Parathyroid adenoma (tissue), 2 donors: ENCODE measurements at regions not wholly inside any gene's neighbourhood (a gene's known extent, or its start where the extent isn't known, plus 50 kb on each side); places are given as distances from the start of the nearest gene placed in this dataset.

ENCODE experiments used
- H2AFZ ChIP-seq: fragments of 300-600 bp; sonication (generic); one replicate; pipeline ENCODE4 v1.7.0; 2017; ENCODE audit warnings: antibody characterized with exemption, mild to moderate bottlenecking
- H3K27ac ChIP-seq: fragments of 300-600 bp; sonication (generic); one replicate; pipeline ENCODE4 v1.7.0; 2017
- H3K27me3 ChIP-seq: fragments of 300-600 bp; sonication (generic); one replicate; pipeline ENCODE4 v1.7.0; 2017; ENCODE audit warnings: low read length; ENCODE audit not compliant: control insufficient read depth, insufficient read depth
- H3K36me3 ChIP-seq: fragments of 300-600 bp; sonication (generic); one replicate; pipeline ENCODE4 v1.7.0; 2017; ENCODE audit warnings: low read length; ENCODE audit not compliant: control insufficient read depth, insufficient read depth
- H3K4me1 ChIP-seq: fragments of 300-600 bp; sonication (generic); one replicate; pipeline ENCODE4 v1.7.0; 2017; ENCODE audit warnings: control low read depth
- H3K4me2 ChIP-seq: fragments of 300-600 bp; sonication (generic); one replicate; pipeline ENCODE4 v1.7.0; 2017; ENCODE audit warnings: low read length
- H3K4me3 ChIP-seq: fragments of 300-600 bp; sonication (generic); one replicate; pipeline ENCODE4 v1.7.0; 2017; ENCODE audit warnings: low read depth, low read length
- H3K79me2 ChIP-seq: fragments of 300-600 bp; sonication (generic); one replicate; pipeline ENCODE4 v1.7.0; 2017; ENCODE audit warnings: control low read depth
- H3K9ac ChIP-seq: fragments of 300-600 bp; sonication (generic); one replicate; pipeline ENCODE4 v1.7.0; 2017; ENCODE audit warnings: mild to moderate bottlenecking
- H3K9me3 ChIP-seq: fragments of 300-600 bp; sonication (generic); one replicate; pipeline ENCODE4 v1.7.0; 2017; ENCODE audit warnings: low read length; ENCODE audit not compliant: control insufficient read depth
- TF ChIP-seq, protein P1 (sequence below): fragments of 300-600 bp; sonication (generic); IDR thresholded peaks from one replicate; pipeline ENCODE4 v1.7.0; 2017; ENCODE audit warnings: antibody characterized with exemption, mild to moderate bottlenecking
- donor health status: primary hyperparathyroidism.

DNA sequence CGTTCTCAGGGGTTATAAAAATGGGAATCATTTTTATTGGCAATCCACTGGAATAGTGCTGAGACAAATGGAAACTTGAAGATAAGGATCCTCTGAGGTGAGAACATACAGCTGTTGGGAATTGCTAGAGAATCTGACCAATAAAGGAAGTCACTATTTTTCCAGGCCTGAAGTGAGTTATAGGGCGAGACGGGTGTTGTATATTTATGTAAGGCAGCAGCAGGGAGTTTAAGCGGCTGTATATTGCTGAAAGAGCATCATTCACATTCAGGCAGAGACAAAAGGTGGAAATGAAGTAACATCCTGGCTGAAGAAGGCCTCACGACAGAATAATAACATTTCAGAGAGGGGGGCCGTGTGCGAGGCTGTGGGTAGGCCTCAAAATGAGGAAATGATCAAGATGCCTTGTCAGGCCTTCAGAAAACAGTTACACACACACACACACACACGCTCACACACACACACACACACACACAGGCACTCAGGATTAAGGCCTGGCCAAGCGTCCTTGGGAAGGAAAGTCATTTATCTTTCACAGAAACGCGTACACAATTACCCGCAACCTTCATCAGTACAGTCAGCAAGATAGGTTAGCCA, 964.9 kb upstream of the NR2F2 start:
- Histone ChIP-seq H3K27me3 (no peaks in the 10 kb centered on the region), H3K27ac (no peak overlapping the region), H3K36me3 (no peaks in the 10 kb centered on the region), H2AFZ (no peak overlapping the region), H3K79me2 (no peaks in the 10 kb centered on the region), H3K9ac (no peak overlapping the region), H3K4me2 (no peak overlapping the region), H3K4me3 (no peak overlapping the region), H3K4me1 (no peaks in the 10 kb centered on the region), H3K9me3 (no peaks in the 10 kb centered on the region)
- TF ChIP-seq, protein P1, sequence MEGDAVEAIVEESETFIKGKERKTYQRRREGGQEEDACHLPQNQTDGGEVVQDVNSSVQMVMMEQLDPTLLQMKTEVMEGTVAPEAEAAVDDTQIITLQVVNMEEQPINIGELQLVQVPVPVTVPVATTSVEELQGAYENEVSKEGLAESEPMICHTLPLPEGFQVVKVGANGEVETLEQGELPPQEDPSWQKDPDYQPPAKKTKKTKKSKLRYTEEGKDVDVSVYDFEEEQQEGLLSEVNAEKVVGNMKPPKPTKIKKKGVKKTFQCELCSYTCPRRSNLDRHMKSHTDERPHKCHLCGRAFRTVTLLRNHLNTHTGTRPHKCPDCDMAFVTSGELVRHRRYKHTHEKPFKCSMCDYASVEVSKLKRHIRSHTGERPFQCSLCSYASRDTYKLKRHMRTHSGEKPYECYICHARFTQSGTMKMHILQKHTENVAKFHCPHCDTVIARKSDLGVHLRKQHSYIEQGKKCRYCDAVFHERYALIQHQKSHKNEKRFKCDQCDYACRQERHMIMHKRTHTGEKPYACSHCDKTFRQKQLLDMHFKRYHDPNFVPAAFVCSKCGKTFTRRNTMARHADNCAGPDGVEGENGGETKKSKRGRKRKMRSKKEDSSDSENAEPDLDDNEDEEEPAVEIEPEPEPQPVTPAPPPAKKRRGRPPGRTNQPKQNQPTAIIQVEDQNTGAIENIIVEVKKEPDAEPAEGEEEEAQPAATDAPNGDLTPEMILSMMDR: no peak

DNA sequence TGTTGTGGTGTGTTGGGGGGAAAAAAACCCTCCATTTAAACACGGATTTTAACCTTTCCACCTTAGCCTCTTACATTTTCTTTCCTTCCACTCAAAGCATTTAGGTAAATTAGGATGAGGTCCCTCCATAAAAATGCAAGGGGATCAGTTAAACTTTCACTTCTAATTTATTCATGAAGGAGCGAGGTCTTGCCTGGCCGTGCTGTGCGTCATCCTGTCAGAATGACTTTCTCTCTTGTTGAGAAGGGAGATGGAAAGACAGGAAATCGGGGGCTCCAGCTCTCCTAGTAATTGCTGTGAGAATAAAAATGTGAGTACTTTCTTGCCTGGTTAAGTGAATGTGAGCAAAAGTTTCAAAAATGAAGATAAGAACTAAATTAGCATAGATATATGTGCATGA, 962.3 kb upstream of the NR2F2 start:
- no peaks in the 10 kb centered on the region for H3K9me3 ChIP-seq
- H3K27ac ChIP-seq: no peak overlapping the region
- no peaks in the 10 kb centered on the region for H3K79me2 ChIP-seq
- TF ChIP-seq, protein P1: no peak
- no peak overlapping the region for H2AFZ ChIP-seq
- no peak overlapping the region for H3K4me2 ChIP-seq
- H3K36me3 ChIP-seq: no peaks in the 10 kb centered on the region
- H3K4me1 ChIP-seq: no peaks in the 10 kb centered on the region
- H3K27me3 ChIP-seq: no peaks in the 10 kb centered on the region
- no peak overlapping the region for H3K4me3 ChIP-seq
- no peak overlapping the region for H3K9ac ChIP-seq

DNA sequence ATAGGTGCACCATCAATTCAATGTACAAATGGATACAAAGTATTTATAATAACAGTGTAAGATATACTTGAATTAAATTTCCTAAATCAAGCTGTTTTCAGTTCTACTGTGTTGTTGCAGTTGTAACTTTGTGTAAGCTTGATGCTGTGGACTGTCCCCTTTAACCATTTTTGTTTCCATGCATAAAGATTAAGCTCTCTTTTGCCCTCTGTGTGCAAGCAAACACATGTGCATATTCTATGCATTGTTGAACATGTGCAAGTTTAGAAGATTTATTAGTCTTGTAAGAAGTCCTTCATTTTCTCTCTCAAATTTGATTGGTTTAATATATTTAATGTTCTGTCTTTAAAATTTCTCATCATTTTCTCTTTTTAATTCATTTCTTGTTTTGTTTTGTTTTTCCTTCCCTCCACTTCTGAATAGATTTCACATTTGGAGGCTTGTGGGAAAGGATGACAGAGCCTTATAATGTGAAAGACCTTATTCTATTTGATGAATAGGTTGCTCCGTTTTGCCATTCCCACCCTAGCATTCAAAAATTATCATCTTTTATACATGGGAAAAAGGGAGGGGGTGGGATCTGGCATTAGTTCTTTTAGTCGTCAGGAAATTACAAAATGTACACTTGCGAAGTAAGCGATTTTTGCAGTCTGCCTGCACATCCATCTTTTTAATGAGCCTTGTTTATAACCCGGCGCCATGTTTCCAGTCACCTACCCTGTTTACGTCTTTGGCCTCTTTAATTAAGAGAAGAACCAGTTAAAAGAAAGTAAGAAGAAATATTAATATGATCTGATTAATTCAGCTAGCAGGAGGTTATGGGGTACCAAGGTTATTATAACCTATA, 961.5 kb upstream of the NR2F2 start:
- TF ChIP-seq, protein P1: no peak
- Histone ChIP-seq H3K9ac (no peak overlapping the region), H3K27ac (no peak overlapping the region), H3K9me3 (no peaks in the 10 kb centered on the region), H3K4me1 (no peaks in the 10 kb centered on the region), H2AFZ (no peak overlapping the region), H3K4me2 (no peak overlapping the region), H3K36me3 (no peaks in the 10 kb centered on the region), H3K79me2 (no peaks in the 10 kb centered on the region), H3K27me3 (no peaks in the 10 kb centered on the region), H3K4me3 (no peak overlapping the region)

DNA sequence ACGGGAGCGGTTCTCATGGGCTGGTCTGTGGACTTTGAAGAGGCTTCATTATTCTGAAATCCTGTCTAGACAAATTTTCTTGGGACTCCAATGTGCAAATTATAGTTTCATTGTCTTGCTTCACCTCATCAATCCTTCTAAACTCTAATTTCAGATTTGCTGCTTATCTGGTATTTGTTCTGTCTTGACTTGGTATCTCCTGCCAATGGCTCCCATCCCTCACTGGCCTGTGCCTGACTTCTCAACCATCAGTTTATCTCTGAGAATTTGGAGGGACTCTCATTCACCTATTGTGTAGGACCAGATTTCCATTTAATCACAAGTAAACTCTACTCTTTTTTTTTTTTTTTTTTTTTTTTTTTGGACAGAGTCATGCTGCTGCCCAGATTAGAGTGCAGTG, 960.2 kb upstream of the NR2F2 start:
- Histone ChIP-seq H3K4me2 (no peak overlapping the region), H3K4me3 (no peak overlapping the region)

More for the DNA sequence above, 960.2 kb upstream of the NR2F2 start:
- H3K27me3 ChIP-seq: no peaks in the 10 kb centered on the region
- no peaks in the 10 kb centered on the region for H3K36me3 ChIP-seq
- TF ChIP-seq, protein P1: no peak
- H3K79me2 ChIP-seq: no peaks in the 10 kb centered on the region
- H3K4me1 ChIP-seq: no peaks in the 10 kb centered on the region
- H2AFZ ChIP-seq: no peak overlapping the region
- no peak overlapping the region for H3K27ac ChIP-seq
- H3K9ac ChIP-seq: no peak overlapping the region
- H3K9me3 ChIP-seq: no peaks in the 10 kb centered on the region
